ENCODE measurements at regions not wholly inside any gene's neighbourhood (a gene's known extent, or its start where the extent isn't known, plus 50 kb on each side); places are given as distances from the start of the nearest gene placed in this dataset.
"Not testable (repeated sequence)": the region's sequence is repeated elsewhere in the genome, so short reads cannot be mapped to it uniquely, and the experiment has no call there.

GRCh38 chr16:88191168-88191567, 191.6 kb upstream of the ZNF469 start:
- H3K9me3 ChIP-seq (ENCODE audit: control extremely low read depth in 1 of 5, control insufficient read depth in 4 of 5, insufficient read depth in 2 of 5, low read depth in 1 of 5, low read length in 4 of 5); POLR2A ChIA-PET; DNase-seq; H3K27me3 ChIP-seq (replicated peaks in 2 of 5; ENCODE audit: control insufficient read depth in 4 of 5, insufficient read depth in 5 of 5, low read length in 4 of 5); H3K4me3 ChIP-seq (ENCODE audit: control insufficient read depth in 1 of 7, extremely low read depth in 1 of 7, insufficient read depth in 4 of 7, low read depth in 2 of 7, low read length in 6 of 7); H3K27ac ChIP-seq (ENCODE audit: insufficient read depth in 1 of 2, low read depth in 1 of 2, low read length in 2 of 2, poor library complexity in 1 of 2, severe bottlenecking in 2 of 2); H3K36me3 ChIP-seq (ENCODE audit: control insufficient read depth in 4 of 4, insufficient read depth in 4 of 4, low read length in 3 of 4): not testable (repeated sequence)
- H3K4me1 ChIP-seq (ENCODE audit: control extremely low read depth in 1 of 4, control insufficient read depth in 4 of 4, insufficient read depth in 4 of 4, low read length in 3 of 4) = peaks cover 0 to 14% (median 11%) of the 10 kb centered on the region in 4 experiments
- 97% methylated on average over 8 of the region's 9 CpGs for WGBS (ENCODE audit: insufficient coverage)
- CTCF ChIA-PET = interaction anchor here (0.9 kb wide), 1 partner anchor 324 kb away, joined by 3 read pairs; no protein-coding TSS in a partner anchor

- ChIA-PET POLR2A (no interaction called here), CTCF (no interaction called here)
- Histone ChIP-seq H3K27me3 (replicated peaks in 2 of 5; ENCODE audit: control insufficient read depth in 4 of 5, insufficient read depth in 5 of 5, low read length in 4 of 5) (no peaks in the 10 kb centered on the region), H3K36me3 (ENCODE audit: control insufficient read depth in 4 of 4, insufficient read depth in 4 of 4, low read length in 3 of 4) (no peaks in the 10 kb centered on the region), H3K27ac (ENCODE audit: insufficient read depth in 1 of 2, low read depth in 1 of 2, low read length in 2 of 2, poor library complexity in 1 of 2, severe bottlenecking in 2 of 2) (no peak overlapping the region), H3K4me3 (ENCODE audit: control insufficient read depth in 1 of 7, extremely low read depth in 1 of 7, insufficient read depth in 4 of 7, low read depth in 2 of 7, low read length in 6 of 7) (no peak overlapping the region), H3K9me3 (ENCODE audit: control extremely low read depth in 1 of 5, control insufficient read depth in 4 of 5, insufficient read depth in 2 of 5, low read depth in 1 of 5, low read length in 4 of 5) (peaks cover 0 to 2% (median 0%) of the 10 kb centered on the region in 5 experiments), H3K4me1 (ENCODE audit: control extremely low read depth in 1 of 4, control insufficient read depth in 4 of 4, insufficient read depth in 4 of 4, low read length in 3 of 4) (peaks cover 0 to 14% (median 11%) of the 10 kb centered on the region in 4 experiments)
- WGBS (ENCODE audit: insufficient coverage) = 88% methylated on average over 1 of the region's 1 CpG
- no peak for DNase-seq
Measured at GRCh38 chr16:88192601-88193000, 190.2 kb upstream of the ZNF469 start.

GRCh38 chr16:88193706-88194396, 188.9 kb upstream of the ZNF469 start:
- 48% methylated on average over 3 of the region's 15 CpGs for WGBS (ENCODE audit: insufficient coverage)
- CTCF ChIA-PET = interaction anchor here (1.1 to 1.2 kb wide), 2 partner anchors 96 to 244 kb away, joined by 3 read pairs; no protein-coding TSS in a partner anchor
- H3K4me1 ChIP-seq (ENCODE audit: control extremely low read depth in 1 of 4, control insufficient read depth in 4 of 4, insufficient read depth in 4 of 4, low read length in 3 of 4) = peaks cover 0 to 14% (median 11%) of the 10 kb centered on the region in 4 experiments
- H3K36me3 ChIP-seq (ENCODE audit: control insufficient read depth in 4 of 4, insufficient read depth in 4 of 4, low read length in 3 of 4); H3K27ac ChIP-seq (ENCODE audit: insufficient read depth in 1 of 2, low read depth in 1 of 2, low read length in 2 of 2, poor library complexity in 1 of 2, severe bottlenecking in 2 of 2); POLR2A ChIA-PET; H3K9me3 ChIP-seq (ENCODE audit: control extremely low read depth in 1 of 5, control insufficient read depth in 4 of 5, insufficient read depth in 2 of 5, low read depth in 1 of 5, low read length in 4 of 5); H3K4me3 ChIP-seq (ENCODE audit: control insufficient read depth in 1 of 7, extremely low read depth in 1 of 7, insufficient read depth in 4 of 7, low read depth in 2 of 7, low read length in 6 of 7); H3K27me3 ChIP-seq (replicated peaks in 2 of 5; ENCODE audit: control insufficient read depth in 4 of 5, insufficient read depth in 5 of 5, low read length in 4 of 5): not testable (repeated sequence)
- peak; percentile 40 to 74 (median 71) for DNase-seq

- Histone ChIP-seq H3K4me3 (ENCODE audit: control insufficient read depth in 1 of 7, extremely low read depth in 1 of 7, insufficient read depth in 4 of 7, low read depth in 2 of 7, low read length in 6 of 7) (no peak overlapping the region), H3K9me3 (ENCODE audit: control extremely low read depth in 1 of 5, control insufficient read depth in 4 of 5, insufficient read depth in 2 of 5, low read depth in 1 of 5, low read length in 4 of 5) (no peaks in the 10 kb centered on the region), H3K36me3 (ENCODE audit: control insufficient read depth in 4 of 4, insufficient read depth in 4 of 4, low read length in 3 of 4) (no peaks in the 10 kb centered on the region), H3K27ac (ENCODE audit: insufficient read depth in 1 of 2, low read depth in 1 of 2, low read length in 2 of 2, poor library complexity in 1 of 2, severe bottlenecking in 2 of 2) (no peak overlapping the region), H3K4me1 (ENCODE audit: control extremely low read depth in 1 of 4, control insufficient read depth in 4 of 4, insufficient read depth in 4 of 4, low read length in 3 of 4) (peaks cover 0 to 14% (median 11%) of the 10 kb centered on the region in 4 experiments), H3K27me3 (replicated peaks in 2 of 5; ENCODE audit: control insufficient read depth in 4 of 5, insufficient read depth in 5 of 5, low read length in 4 of 5) (no peaks in the 10 kb centered on the region)
- POLR2A ChIA-PET = no interaction called here
- 86% methylated on average over 43 of the region's 47 CpGs for WGBS (ENCODE audit: insufficient coverage)
- CTCF ChIA-PET = interaction anchor here (1.1 to 1.2 kb wide), 2 partner anchors 95 to 243 kb away, joined by 3 read pairs; no protein-coding TSS in a partner anchor
- peak in 1 of 3 donors; percentile 7 for DNase-seq
Measured at GRCh38 chr16:88194397-88195268, 188.1 kb upstream of the ZNF469 start.

GRCh38 chr16:88195269-88195705, 187.5 kb upstream of the ZNF469 start:
- WGBS (ENCODE audit: insufficient coverage) = 49% methylated on average over 7 of the region's 10 CpGs
- peak in 2 of 3 donors; percentile 56 to 62 for DNase-seq
- H3K9me3 ChIP-seq (ENCODE audit: control extremely low read depth in 1 of 5, control insufficient read depth in 4 of 5, insufficient read depth in 2 of 5, low read depth in 1 of 5, low read length in 4 of 5) = no peaks in the 10 kb centered on the region
- peaks cover 0 to 14% (median 11%) of the 10 kb centered on the region in 4 experiments for H3K4me1 ChIP-seq (ENCODE audit: control extremely low read depth in 1 of 4, control insufficient read depth in 4 of 4, insufficient read depth in 4 of 4, low read length in 3 of 4)
- H3K4me3 ChIP-seq (ENCODE audit: control insufficient read depth in 1 of 7, extremely low read depth in 1 of 7, insufficient read depth in 4 of 7, low read depth in 2 of 7, low read length in 6 of 7) = no peak overlapping the region
- no peak overlapping the region for H3K27ac ChIP-seq (ENCODE audit: insufficient read depth in 1 of 2, low read depth in 1 of 2, low read length in 2 of 2, poor library complexity in 1 of 2, severe bottlenecking in 2 of 2)
- H3K27me3 ChIP-seq (replicated peaks in 2 of 5; ENCODE audit: control insufficient read depth in 4 of 5, insufficient read depth in 5 of 5, low read length in 4 of 5) = no peaks in the 10 kb centered on the region
- H3K36me3 ChIP-seq (ENCODE audit: control insufficient read depth in 4 of 4, insufficient read depth in 4 of 4, low read length in 3 of 4) = no peaks in the 10 kb centered on the region
- CTCF ChIA-PET = interaction anchor here (1.1 kb wide), 1 partner anchor 95 kb away, joined by 3 read pairs; no protein-coding TSS in a partner anchor
- POLR2A ChIA-PET = interaction anchor here (0.6 kb wide), 1 partner anchor 237 kb away, joined by 3 read pairs; no protein-coding TSS in a partner anchor

GRCh38 chr16:88195911-88196465, 186.8 kb upstream of the ZNF469 start:
- H3K36me3 ChIP-seq (ENCODE audit: control insufficient read depth in 4 of 4, insufficient read depth in 4 of 4, low read length in 3 of 4) = no peaks in the 10 kb centered on the region
- CTCF ChIA-PET = interaction anchor here (0.8 to 1.8 kb wide), 4 partner anchors 188 to 242 kb away, joined by 3 to 4 read pairs (median 3); no protein-coding TSS in a partner anchor
- peaks cover 0 to 14% (median 11%) of the 10 kb centered on the region in 4 experiments for H3K4me1 ChIP-seq (ENCODE audit: control extremely low read depth in 1 of 4, control insufficient read depth in 4 of 4, insufficient read depth in 4 of 4, low read length in 3 of 4)
- no peaks in the 10 kb centered on the region for H3K27me3 ChIP-seq (replicated peaks in 2 of 5; ENCODE audit: control insufficient read depth in 4 of 5, insufficient read depth in 5 of 5, low read length in 4 of 5)
- WGBS (ENCODE audit: insufficient coverage) = 97% methylated on average over 8 of the region's 9 CpGs
- H3K4me3 ChIP-seq (ENCODE audit: control insufficient read depth in 1 of 7, extremely low read depth in 1 of 7, insufficient read depth in 4 of 7, low read depth in 2 of 7, low read length in 6 of 7) = no peak overlapping the region
- H3K27ac ChIP-seq (ENCODE audit: insufficient read depth in 1 of 2, low read depth in 1 of 2, low read length in 2 of 2, poor library complexity in 1 of 2, severe bottlenecking in 2 of 2) = no peak overlapping the region
- no peak for DNase-seq
- no peaks in the 10 kb centered on the region for H3K9me3 ChIP-seq (ENCODE audit: control extremely low read depth in 1 of 5, control insufficient read depth in 4 of 5, insufficient read depth in 2 of 5, low read depth in 1 of 5, low read length in 4 of 5)
- POLR2A ChIA-PET = interaction anchor here (0.6 kb wide), 1 partner anchor 236 kb away, joined by 3 read pairs; no protein-coding TSS in a partner anchor

All from common myeloid progenitor, CD34-positive (primary cell).